ENCODE measurements at regions not wholly inside any gene's neighbourhood (a gene's known extent, or its start where the extent isn't known, plus 50 kb on each side); places are given as distances from the start of the nearest gene placed in this dataset.

- Histone ChIP-seq H4K20me1 (replicated peaks; ENCODE audit: control insufficient read depth, extremely low read depth, insufficient read depth, low read length) (no peaks in the 10 kb centered on the region), H3K4me3 (replicated peaks in 1 of 3; ENCODE audit: insufficient read depth in 1 of 3, low read depth in 1 of 3, low read length in 3 of 3) (no peak overlapping the region), H3K36me3 (ENCODE audit: control insufficient read depth in 2 of 2, extremely low read depth in 1 of 2, insufficient read depth in 2 of 2, low read length in 2 of 2) (no peaks in the 10 kb centered on the region), H3K79me2 (ENCODE audit: control insufficient read depth, insufficient read depth, low read length) (no peaks in the 10 kb centered on the region), H2AFZ (ENCODE audit: low read depth, low read length) (no peak overlapping the region), H3K9me3 (replicated peaks; ENCODE audit: control insufficient read depth, insufficient read depth, low read length) (no peaks in the 10 kb centered on the region), H3K4me2 (ENCODE audit: insufficient read depth, low read length) (no peak overlapping the region), H3K27ac (ENCODE audit: insufficient read depth, low read depth, low read length) (no peak overlapping the region), H3K27me3 (ENCODE audit: control insufficient read depth in 2 of 2, insufficient read depth in 2 of 2, low read length in 2 of 2) (peaks cover 0 to 4% of the 10 kb centered on the region in 2 experiments), H3K9ac (replicated peaks; ENCODE audit: extremely low read depth, insufficient read depth, low read length) (no peak overlapping the region), H3K4me1 (ENCODE audit: control insufficient read depth, extremely low read depth, insufficient read depth, low read length) (no peaks in the 10 kb centered on the region), H3K9me1 (replicated peaks; ENCODE audit: control insufficient read depth, extremely low read depth, insufficient read depth, low read length) (no peaks in the 10 kb centered on the region)
- FAIRE-seq (no peak), DNase-seq (ENCODE audit: low read depth, low spot score) (no peak)
- dilution Hi-C loops (cut with MboI; ENCODE audit: extremely low pct_ligation_motif_present, low sequenced_read_pairs) = no loop called here
- ChIA-PET CTCF (no interaction called here), POLR2A (no interaction called here)
- no TSS peak for BruUV-seq (replicated peaks)
- intact Hi-C loops (cut with micrococcal nuclease) = no loop called here
- TF ChIP-seq POLR2A (IDR thresholded peaks at IDR 0.05; ENCODE audit: low read depth, low read length) (no peak), POLR2AphosphoS5 (IDR thresholded peaks at IDR 0.05; ENCODE audit: insufficient read depth, low read depth, low read length) (no peak)
These were observed 73.7 kb downstream of the RTL6 start for GRCh38 chr22:44424359-44424682.

GRCh38 chr22:44423556-44424358 is 74.3 kb downstream of the RTL6 start:
- no peak overlapping the region for H3K4me2 ChIP-seq (ENCODE audit: insufficient read depth, low read length)
- ChIA-PET CTCF (no interaction called here), POLR2A (no interaction called here)
- H3K9ac ChIP-seq (replicated peaks; ENCODE audit: extremely low read depth, insufficient read depth, low read length) = no peak overlapping the region
- H3K36me3 ChIP-seq (ENCODE audit: control insufficient read depth in 2 of 2, extremely low read depth in 1 of 2, insufficient read depth in 2 of 2, low read length in 2 of 2) = no peaks in the 10 kb centered on the region
- no peaks in the 10 kb centered on the region for H3K79me2 ChIP-seq (ENCODE audit: control insufficient read depth, insufficient read depth, low read length)
- dilution Hi-C loops (cut with MboI; ENCODE audit: extremely low pct_ligation_motif_present, low sequenced_read_pairs) (no loop called here), intact Hi-C loops (cut with micrococcal nuclease) (no loop called here)
- no peak overlapping the region for H2AFZ ChIP-seq (ENCODE audit: low read depth, low read length)
- H3K9me1 ChIP-seq (replicated peaks; ENCODE audit: control insufficient read depth, extremely low read depth, insufficient read depth, low read length) = no peaks in the 10 kb centered on the region
- no peaks in the 10 kb centered on the region for H3K9me3 ChIP-seq (replicated peaks; ENCODE audit: control insufficient read depth, insufficient read depth, low read length)
- no peak for DNase-seq (ENCODE audit: low read depth, low spot score)
- H3K27me3 ChIP-seq (ENCODE audit: control insufficient read depth in 2 of 2, insufficient read depth in 2 of 2, low read length in 2 of 2) = peaks cover 0 to 4% of the 10 kb centered on the region in 2 experiments
- H3K4me3 ChIP-seq (replicated peaks in 1 of 3; ENCODE audit: insufficient read depth in 1 of 3, low read depth in 1 of 3, low read length in 3 of 3) = no peak overlapping the region
- FAIRE-seq = no peak
- no peak overlapping the region for H3K27ac ChIP-seq (ENCODE audit: insufficient read depth, low read depth, low read length)
- no peaks in the 10 kb centered on the region for H4K20me1 ChIP-seq (replicated peaks; ENCODE audit: control insufficient read depth, extremely low read depth, insufficient read depth, low read length)
- no TSS peak for BruUV-seq (replicated peaks)
- TF ChIP-seq MAX (IDR thresholded peaks at IDR 0.05; ENCODE audit: insufficient read depth, insufficient read length) (no peak), FOS (IDR thresholded peaks at IDR 0.05; ENCODE audit: borderline replicate concordance, insufficient read depth, low read length) (no peak), EZH2 (IDR thresholded peaks at IDR 0.05; ENCODE audit: borderline replicate concordance, low read depth, low read length, severe bottlenecking) (no peak), JUN (IDR thresholded peaks at IDR 0.05; ENCODE audit: borderline replicate concordance, insufficient read depth, insufficient read length, low read depth) (no peak), MYC (IDR thresholded peaks at IDR 0.05; ENCODE audit: low read depth, low read length) (no peak), CTCF (IDR thresholded peaks at IDR 0.05; ENCODE audit: extremely low read depth in 1 of 2, insufficient read depth in 1 of 2, low read depth in 1 of 2, low read length in 2 of 2) (no peak), POLR2AphosphoS5 (IDR thresholded peaks at IDR 0.05; ENCODE audit: insufficient read depth, low read depth, low read length) (no peak), POLR2A (IDR thresholded peaks at IDR 0.05; ENCODE audit: low read depth, low read length) (no peak)
- no peaks in the 10 kb centered on the region for H3K4me1 ChIP-seq (ENCODE audit: control insufficient read depth, extremely low read depth, insufficient read depth, low read length)

Data from endothelial cell of umbilical vein (primary cell).